HG02970 (cell line): ENCODE measurements at regions not wholly inside any gene's neighbourhood (a gene's known extent, or its start where the extent isn't known, plus 50 kb on each side); places are given as distances from the start of the nearest gene placed in this dataset.

Source experiments
- ATAC-seq: cut with Tn5 transposase; IDR thresholded peaks from one replicate; pipeline ENCODE4 v1.9.1; 2021; ENCODE audit warnings: mild to moderate bottlenecking, moderate library complexity, moderate number of reproducible peaks; ENCODE audit not compliant: unreplicated experiment, low FRiP score

DNA sequence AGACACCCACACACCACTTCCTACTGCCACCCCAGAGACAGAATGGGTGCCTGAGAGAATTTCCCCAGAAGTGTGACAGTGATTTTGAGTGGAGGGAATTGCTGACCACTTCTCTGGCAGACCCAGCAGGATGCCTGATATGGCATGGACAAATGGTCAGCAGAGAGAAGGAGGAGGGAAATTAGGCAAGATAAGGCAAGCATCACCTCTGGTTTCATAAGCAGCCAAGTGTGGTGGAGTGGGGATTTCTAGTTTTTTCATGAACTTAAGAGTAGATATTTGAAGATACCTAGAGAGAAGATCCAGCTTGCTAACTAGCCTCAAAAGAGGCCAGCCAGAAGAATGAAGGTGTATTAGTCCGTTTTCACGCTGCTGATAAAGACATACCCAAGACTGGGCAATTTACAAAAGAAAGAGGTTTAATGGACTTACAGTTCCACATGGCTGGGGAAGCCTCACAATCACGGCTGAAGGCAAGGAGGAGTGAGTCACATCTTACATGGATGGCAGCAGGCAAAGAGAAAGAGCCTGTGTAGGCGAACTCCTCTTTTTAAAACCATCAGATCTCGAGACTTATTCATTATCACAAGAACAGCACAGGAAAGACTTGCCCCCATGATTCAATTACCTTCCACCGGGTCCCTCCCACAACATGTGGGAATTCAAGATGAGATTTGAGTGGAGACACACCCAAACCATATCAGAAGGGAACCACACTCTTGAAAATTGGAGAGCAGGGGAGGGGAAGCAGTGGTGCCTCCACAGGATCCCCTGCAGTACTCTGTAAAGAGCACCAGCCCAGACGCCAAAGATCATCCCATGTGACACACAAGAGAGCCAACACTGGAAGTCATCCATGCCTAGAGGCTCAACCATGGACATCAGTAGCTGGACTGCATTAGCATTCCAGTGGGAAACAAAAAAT, 64.2 kb downstream of the RBM43 start:
- no peak for ATAC-seq

DNA sequence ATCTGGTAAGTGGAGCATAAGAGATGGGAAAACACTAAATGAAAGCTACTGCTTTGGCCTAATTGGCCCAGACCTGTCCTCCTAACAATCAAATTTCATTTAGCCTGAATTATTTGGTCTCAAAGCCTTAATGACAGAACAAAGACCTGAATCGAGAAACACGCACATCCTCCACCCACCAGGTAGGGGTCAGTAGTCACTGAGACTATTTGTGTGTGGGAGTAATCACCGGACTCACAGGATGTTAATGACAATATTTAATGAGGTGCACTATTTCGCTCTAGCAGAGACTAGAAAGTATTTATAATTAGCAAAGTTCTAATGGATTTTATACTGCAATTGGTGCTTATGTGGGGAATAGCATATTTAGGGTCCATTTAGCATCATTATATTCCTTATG, 68.1 kb downstream of the RBM43 start:
- ATAC-seq = no peak

DNA sequence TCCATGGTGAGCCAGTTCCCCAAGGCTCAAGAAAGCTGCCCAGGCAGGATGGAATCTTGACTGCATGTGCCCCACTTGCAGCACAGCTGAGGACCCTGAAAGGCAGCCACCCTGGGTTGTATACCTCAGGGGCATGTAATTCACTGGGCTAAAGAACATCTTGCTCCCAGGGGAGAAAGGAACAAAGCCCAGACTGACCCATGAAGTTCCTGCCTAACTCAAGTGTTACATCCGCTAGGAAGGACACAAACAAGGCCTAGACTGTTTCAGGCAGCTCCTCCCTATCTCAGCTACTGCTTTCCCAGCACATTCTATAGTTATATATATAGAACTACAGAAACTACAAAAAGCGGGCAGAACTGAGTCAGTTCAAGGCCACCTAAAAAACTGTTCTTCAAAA, 69.0 kb downstream of the RBM43 start:
- no peak for ATAC-seq

DNA sequence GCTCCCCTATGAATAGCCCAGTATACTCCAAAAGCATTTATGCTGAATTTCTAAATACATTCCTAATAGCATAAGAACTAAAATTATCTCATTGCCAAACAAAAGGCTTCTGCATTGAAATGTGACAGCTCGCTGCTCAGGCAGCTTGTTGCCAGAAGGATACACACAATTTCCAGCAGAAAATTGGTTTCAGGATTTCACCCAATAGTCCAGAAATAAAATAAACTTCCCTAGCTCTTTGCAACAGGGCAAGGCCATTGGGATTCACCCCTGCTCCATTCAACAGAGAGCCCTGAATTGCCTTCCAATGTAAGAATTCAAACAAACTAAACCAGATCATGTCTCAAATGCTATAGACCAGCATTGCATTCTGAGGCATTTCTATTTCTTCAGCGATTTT, 70.7 kb downstream of the RBM43 start:
- ATAC-seq = no peak

DNA sequence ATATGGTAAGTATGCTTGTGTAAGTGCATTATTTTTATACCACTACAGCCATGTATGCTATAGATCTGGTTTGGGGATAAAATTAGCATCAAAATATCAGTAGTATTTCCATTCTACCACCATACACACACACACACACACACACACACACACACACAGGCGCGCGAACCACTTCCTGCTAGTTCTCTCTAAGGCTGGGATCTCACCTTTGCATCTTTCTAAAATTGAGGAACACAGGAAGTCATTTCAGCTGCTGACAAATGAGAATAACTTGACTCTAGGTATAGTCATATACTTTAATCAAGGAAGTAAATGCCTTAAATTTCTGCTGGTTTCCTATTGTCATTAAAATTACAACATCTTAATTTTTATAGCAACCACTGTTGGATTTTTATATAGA, 72.5 kb downstream of the RBM43 start:
- ATAC-seq = no peak

DNA sequence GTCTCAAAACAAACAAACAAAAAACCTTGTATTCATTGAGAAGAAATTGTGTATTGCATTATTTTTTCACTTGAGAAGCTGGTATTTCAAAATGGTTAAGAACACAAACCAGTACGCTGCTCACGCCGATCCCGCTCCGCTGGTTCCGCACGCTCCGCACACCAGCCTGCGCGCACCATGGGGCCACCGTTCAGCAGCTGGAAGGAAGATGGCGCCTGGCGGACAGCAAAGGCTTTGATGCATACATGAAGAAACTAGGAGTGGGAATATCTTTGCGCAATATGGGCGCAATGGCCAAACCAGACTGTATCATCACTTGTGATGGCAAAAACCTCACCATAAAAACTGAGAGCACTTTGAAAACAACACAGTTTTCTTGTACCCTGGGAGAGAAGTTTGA, 75.7 kb downstream of the RBM43 start:
- ATAC-seq = no peak

DNA sequence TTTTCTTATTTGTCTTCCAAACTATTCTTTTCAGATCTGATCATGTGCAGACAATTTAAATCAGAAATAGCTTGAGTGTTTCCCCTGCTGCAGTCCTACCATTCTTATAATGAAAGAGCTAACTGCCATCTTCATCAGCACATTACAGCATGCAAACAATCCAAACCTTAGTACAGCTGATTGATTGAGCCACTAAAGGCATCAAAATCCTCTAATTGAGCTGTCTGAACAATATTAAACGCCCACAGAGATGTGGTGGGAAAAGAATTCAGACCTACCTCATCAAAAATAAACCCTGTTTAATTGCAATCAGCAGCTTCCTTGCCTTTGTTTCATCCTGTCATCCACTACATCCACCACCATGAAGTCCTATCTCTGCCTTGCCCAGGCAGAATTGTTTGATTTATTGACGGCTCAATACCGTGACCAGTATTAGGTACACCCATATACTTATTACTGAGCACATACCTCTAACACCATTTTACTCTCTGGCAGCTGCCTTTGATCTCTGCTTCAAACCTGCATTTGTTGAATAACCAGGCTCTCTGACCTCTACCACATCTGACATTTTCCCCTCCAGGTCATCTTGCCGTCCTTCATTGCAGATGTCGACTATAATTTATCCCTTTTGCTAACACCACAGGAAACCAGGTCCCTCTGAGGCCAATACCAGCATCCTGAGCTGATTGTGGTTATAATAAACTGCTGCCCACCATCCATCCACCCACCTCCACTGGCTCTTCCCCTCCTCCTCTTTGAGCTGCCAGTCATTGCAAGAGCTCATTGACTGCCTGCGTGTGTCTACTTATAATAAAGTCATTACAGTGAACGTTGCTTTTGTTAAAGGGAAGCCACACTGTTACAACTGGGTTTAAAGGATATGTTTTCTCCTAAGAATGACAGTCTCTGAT, 78.5 kb downstream of the RBM43 start:
- no peak for ATAC-seq

DNA sequence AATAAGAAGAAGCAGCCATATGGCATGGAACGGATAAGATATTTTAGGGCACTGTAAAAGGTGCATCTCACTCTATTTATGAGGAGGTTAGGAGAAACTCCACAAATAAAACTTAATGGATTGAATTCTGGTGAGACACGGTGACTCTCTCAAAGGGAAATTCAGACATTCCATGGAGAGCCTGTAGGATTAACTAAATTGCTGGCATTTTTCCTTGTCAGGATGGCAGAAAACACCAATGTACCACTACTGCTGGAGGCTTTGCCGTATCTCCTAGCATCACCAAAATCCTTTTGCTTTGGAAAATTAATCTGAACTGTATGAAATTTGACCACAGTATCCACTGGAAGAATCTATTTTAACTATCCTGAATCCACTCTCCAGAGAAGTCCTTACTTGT, 79.3 kb downstream of the RBM43 start:
- no peak for ATAC-seq

DNA sequence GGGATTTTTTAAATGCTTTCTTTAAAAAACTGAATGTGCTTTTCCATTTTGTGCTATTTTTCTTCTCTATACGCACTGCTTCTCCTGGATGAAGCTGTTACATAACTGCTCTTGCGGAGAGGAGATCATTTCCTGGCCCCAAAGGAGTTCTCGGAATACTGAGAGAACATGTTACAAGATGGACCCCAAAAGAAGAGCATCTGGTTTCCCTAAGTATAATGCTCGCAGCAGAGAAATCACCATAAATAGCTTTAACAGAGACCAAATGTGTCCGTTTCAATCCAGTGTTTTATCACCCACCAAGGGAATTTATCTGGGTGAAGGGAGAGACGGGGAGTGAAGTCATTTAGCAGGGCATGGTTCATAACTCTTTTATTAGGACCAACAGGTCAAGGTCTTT, 80.1 kb downstream of the RBM43 start:
- no peak for ATAC-seq

DNA sequence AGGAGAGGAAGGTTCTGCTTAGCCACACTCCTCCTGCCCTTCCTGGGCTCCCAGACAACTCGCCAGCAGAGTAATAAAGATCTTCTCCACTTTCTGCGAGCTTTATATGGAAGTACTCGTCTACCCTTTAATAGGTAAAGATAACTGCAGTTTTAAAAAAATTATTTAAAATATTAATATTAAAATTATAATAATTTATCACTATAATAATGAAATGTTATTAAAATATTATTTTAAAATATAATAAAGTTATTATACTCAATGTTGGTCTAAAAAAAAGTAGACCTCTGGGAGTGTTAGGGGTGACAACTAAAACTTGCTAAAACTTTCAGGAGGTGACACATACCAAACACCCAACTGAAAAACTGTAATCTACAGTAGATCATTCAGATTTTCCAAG, 81.5 kb downstream of the RBM43 start:
- ATAC-seq = no peak

DNA sequence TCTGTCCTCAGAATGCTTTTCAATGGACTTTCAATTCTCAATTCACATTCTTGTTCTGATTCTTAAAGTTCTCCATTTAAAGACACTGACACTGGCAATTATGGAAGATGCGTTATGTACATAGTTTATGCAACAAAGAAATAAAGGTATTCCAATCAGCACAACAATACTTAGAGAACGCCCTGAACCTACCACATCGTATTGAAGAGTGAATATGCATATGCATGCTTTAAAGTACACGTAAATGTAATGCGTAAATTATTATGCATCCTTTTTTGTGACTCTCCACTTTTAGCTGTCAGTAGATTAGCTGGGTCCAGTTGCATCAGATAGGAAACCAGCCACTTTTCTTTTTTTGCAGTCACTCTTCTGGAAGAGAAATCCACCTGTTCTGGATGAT, 83.5 kb downstream of the RBM43 start:
- no peak for ATAC-seq

DNA sequence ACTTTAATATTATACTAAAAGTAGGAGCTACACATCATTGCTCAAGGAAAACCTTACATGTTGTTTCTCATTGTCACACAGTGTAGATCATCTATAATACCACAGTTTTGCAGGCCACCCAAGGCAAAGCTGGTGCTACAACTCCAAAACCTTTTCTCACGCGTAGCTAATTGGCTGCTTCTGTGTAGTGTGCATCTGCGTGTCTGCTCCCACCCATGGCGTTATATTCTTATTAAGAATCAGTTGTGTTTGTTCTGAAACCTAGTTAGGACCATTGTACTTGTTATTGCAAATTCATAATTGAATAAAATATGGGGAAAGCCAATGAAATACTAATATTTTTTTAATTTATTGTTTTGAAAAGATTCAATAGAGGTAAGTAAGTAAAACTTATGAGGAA, 83.9 kb downstream of the RBM43 start:
- no peak for ATAC-seq

DNA sequence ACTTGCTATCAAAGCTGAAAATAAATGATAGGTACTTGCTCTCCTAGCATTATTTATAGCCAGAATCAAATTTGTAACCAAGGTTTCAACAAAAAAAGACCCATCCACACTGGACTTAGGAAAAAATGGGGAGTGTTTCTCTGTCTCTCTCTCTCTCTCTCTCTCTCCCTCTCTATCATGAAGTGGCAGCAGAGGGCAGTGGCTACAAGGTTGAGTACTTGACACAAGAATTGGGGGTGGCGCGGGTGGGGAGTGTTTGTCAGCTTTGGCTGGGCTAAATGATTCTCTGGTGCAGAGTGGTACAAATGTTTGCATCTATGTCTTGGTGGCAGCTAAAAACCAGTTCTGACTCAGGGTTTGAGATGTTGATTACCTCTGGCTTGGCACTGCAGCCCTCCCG, 85.0 kb downstream of the RBM43 start:
- no peak for ATAC-seq

DNA sequence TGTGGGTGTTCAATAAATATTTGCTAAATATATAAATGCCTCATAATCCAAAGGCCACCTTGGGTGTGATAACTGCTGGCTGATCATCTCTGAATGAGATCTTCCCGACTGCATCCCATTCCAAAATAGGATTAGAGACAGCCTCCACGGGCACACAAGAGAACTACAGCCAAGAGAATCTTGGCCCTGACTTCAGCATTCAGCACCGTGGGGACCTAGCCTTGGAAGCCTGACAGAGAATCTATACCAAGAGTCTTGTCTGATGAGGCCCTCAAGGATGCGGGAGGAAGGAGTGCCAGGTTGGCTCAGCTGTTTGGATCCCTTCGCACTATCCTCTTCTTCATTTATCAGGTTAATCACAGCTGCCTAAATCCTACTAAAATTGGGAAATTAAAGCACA, 85.8 kb downstream of the RBM43 start:
- no peak for ATAC-seq

DNA sequence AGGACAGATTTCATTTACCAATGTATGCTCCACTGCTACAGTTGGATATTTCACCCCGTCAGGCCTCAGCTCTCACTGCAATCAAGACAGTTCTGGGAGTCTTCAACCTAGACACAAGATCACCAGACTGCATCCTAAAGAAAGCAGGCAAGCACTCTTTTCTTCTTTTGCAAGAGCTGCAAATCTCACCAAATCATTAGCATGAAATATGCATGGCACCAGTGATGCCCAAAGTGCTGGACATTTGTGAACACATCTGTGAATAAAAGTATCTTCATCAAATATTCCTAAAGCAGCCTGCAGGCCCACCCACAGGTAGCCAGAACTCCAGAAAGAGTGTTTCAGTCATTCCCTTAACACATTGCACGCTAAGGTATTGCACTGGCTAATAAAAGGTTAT, 87.5 kb downstream of the RBM43 start:
- no peak for ATAC-seq

DNA sequence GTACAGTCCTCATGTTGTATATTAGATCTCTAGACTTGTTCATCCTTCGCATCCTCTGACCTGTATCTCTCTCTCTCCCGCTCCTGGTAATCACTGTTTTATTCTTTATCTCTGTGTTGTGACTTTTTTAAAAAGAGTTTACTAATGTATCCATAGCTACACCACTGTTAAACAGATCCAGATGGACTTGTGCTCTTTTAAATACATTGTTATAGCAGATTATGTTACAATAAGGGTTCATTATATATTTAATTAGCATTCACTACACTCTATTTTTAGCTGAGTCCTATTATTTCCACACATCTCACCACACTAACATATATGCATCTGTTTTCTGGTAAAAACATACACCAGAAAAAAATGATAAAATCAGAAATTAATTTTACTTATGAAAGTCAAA, 90.5 kb downstream of the RBM43 start:
- no peak for ATAC-seq

DNA sequence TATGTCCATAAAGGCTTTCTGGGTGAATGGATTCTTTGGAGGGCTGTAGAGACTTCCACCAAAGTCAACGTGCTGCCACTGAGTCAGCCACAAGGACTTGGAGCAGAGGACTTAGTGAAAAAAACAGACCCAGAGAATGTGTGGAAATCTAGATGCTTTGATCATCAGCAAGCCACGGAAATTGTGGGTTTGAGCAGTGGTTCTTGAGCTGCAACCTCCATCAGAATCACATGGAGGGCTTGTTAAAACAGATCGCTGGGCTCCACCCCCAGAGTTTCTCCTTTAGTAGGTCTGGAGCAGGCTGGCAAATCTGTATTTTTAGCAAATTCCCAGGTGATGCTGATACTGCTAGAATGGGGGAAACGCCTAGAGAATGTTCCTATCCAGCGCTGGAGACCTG, 95.3 kb downstream of the RBM43 start:
- no peak for ATAC-seq

DNA sequence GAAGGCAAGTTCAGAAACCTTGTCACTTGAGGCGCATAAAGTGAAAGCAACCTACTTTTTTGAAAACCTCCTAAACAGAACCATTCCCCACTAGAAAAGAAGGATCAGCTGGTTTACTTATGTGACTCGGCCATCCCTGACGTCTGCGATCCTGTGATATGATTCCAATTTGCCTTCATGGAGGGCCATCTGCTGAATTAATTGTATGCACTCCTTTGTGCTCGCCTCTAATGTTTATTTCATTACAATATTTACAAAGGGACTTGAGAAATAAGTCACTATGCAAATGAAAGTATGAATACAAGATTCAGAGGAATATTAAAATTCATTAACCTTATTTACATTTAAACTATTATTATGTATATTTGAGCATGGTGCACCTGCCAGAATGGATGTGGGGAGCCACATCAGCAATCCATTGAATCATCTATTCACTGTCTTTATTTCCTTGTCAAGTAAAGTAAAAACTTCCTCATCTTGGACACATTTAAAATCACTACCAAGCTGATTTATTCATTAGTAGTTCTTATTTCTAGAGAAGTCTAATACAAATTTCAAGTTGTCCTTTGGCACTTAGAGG, 96.5 kb downstream of the RBM43 start:
- no peak for ATAC-seq

DNA sequence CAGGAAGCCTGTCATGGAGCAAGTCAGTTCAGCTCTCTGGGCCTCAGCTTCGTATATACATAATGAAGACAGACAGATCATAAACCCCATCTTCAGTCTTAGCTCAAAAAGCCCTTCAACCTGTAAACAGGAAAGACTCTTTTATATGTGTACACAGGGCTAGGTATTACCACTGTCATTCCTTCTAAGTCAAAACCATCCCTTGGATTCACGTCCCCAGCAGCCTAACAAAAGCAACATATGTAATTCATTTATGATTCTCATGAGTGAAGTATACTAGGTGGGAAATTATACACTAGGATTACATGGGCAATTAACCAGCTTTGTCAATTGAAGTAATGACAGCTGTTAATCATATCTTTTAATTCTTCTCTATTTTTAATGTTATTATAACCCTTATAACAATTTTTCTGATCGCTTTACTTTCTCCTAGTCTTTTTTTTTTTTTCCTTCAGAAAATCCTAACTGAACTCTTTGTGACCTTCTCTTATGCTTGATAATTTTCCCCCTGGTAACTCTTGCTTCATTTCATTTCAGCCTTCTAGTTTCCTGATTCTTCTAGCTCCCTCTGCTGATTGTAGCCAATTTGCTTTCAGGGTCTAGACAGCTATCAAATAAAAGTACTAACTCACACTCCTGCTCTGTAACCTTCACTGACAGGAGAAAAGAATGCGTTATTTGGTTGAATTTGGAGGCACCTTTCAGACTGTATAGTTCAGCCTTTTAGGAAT, 99.7 kb downstream of the RBM43 start:
- ATAC-seq = no peak

DNA sequence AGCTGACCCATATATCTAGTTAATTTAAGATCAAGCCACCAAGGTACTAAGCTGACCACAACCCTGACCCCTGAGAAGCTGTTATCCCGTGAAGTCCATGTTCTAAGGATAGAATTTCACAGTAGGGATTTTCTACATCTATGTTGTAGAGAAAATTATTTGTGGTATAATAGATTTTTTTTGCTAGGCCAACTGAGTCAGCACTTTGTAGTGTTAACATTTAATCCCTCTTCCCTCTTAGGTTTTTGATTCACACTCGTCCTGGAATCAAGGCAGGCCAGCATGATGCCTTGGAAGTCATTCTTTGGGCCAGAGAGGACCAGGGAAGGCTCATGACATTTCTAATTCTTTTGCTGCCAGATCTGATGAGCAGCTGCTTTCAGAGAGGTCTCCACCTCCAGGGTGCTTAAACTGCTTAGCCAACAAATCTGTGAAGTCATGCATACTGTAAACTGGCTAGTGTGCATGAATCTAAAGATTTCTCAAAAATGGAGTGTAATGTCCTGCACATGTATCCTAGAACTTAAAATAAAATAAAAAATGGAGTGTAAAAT, 102.5 kb downstream of the RBM43 start:
- no peak for ATAC-seq
